Fibroblast of lung (primary cell): ENCODE measurements at regions not wholly inside any gene's neighbourhood (a gene's known extent, or its start where the extent isn't known, plus 50 kb on each side); places are given as distances from the start of the nearest gene placed in this dataset.
A peak's percentile ranks its signal among the peaks of the same experiment; 100 is the strongest.

ENCODE experiments used
- DNase-seq, 2 donors: peaks; one replicate each; pipeline versions ENCODE4 v3.0.0 to v3.0.0-alpha.2; 2010; ENCODE audit warnings: low read depth in 2 of 2
- H2AFZ ChIP-seq: 2 replicates; pipeline ENCODE4 v1.5.1; 2012; ENCODE audit warnings: low read length, control low read depth, inconsistent platforms
- H3K27ac ChIP-seq: 2 replicates; pipeline ENCODE4 v1.5.1; 2011; ENCODE audit warnings: low read length, control low read depth; ENCODE audit not compliant: insufficient read depth
- H3K27me3 ChIP-seq: 2 replicates; pipeline ENCODE4 v1.5.1; 2011; ENCODE audit warnings: mild to moderate bottlenecking, low read length; ENCODE audit not compliant: control insufficient read depth, insufficient read depth
- H3K36me3 ChIP-seq: 2 replicates; pipeline ENCODE4 v1.5.1; 2011; ENCODE audit warnings: low read length; ENCODE audit not compliant: control insufficient read depth, insufficient read depth
- H3K4me1 ChIP-seq: 2 replicates; pipeline ENCODE4 v1.5.1; 2011; ENCODE audit warnings: low read length; ENCODE audit not compliant: control insufficient read depth, insufficient read depth; ENCODE audit errors: extremely low read depth
- H3K4me2 ChIP-seq: 2 replicates; pipeline ENCODE4 v1.5.1; 2011; ENCODE audit warnings: low read length, control low read depth; ENCODE audit not compliant: insufficient read depth; ENCODE audit errors: extremely low read depth
- H3K4me3 ChIP-seq, 4 experiments: fragments of 200-600 bp in 1 of 4; sonication (generic) in 1 of 4; replicated peaks in 1 of 4; 2 replicates each; pipeline ENCODE4 v1.5.1; 2011 to 2016; ENCODE audit warnings: low read length in 4 of 4, low read depth in 3 of 4, mild to moderate bottlenecking in 3 of 4, control low read depth in 2 of 4, inconsistent platforms in 1 of 4, mixed read lengths in 1 of 4; ENCODE audit not compliant: insufficient read depth in 1 of 4; ENCODE audit errors: control extremely low read depth in 1 of 4
- H3K79me2 ChIP-seq: 2 replicates; pipeline ENCODE4 v1.5.1; 2012; ENCODE audit warnings: mild to moderate bottlenecking, low read length, inconsistent platforms; ENCODE audit not compliant: control insufficient read depth, insufficient read depth
- H3K9ac ChIP-seq: 2 replicates; pipeline ENCODE4 v1.5.1; 2011; ENCODE audit warnings: mild to moderate bottlenecking, low read length, control low read depth; ENCODE audit not compliant: insufficient read depth
- H3K9me3 ChIP-seq: 2 replicates; pipeline ENCODE4 v1.5.1; 2012; ENCODE audit warnings: low read depth, low read length; ENCODE audit not compliant: control insufficient read depth, insufficient read depth
- H4K20me1 ChIP-seq: 2 replicates; pipeline ENCODE4 v1.5.1; 2011; ENCODE audit warnings: low read length; ENCODE audit not compliant: control insufficient read depth, insufficient read depth; ENCODE audit errors: extremely low read depth
- CTCF ChIP-seq, 2 donors: IDR thresholded peaks in 1 of 2; conservative IDR thresholded peaks in 1 of 2; 1 replicate in 1 of 2; 2 replicates in 1 of 2; pipeline ENCODE4 v1.5.1; 2011 to 2012; ENCODE audit warnings: low read length in 2 of 2, control low read depth in 1 of 2, inconsistent platforms in 1 of 2, low read depth in 1 of 2, mild to moderate bottlenecking in 1 of 2
- EZH2 ChIP-seq: IDR thresholded peaks from 2 replicates; pipeline ENCODE4 v1.5.1; 2012; ENCODE audit warnings: low read length, control low read depth, mild to moderate bottlenecking; ENCODE audit errors: missing control alignments

GRCh38 chr2:221051162-221051561 lies 520.9 kb downstream of the EPHA4 start:
- no peaks in the 10 kb centered on the region for H3K4me1 ChIP-seq
- no peak overlapping the region for H3K4me2 ChIP-seq
- no peaks in the 10 kb centered on the region for H4K20me1 ChIP-seq
- no peaks in the 10 kb centered on the region for H3K36me3 ChIP-seq
- no peaks in the 10 kb centered on the region for H3K9me3 ChIP-seq
- H2AFZ ChIP-seq: no peak overlapping the region
- no peaks in the 10 kb centered on the region for H3K79me2 ChIP-seq
- H3K4me3 ChIP-seq: no peak overlapping the region
- H3K27ac ChIP-seq: no peak overlapping the region
- TF ChIP-seq EZH2: no peak
- no peak for TF ChIP-seq CTCF (conservative IDR thresholded peaks at IDR 0.05 in 1 of 2, IDR thresholded peaks at IDR 0.05 in 1 of 2; ENCODE audit: low read depth in 1 of 2, low read length in 2 of 2)
- DNase-seq: no peak
- H3K9ac ChIP-seq: no peak overlapping the region
- H3K27me3 ChIP-seq: no peaks in the 10 kb centered on the region

GRCh38 chr2:221060376-221060775 lies 511.7 kb downstream of the EPHA4 start:
- Histone ChIP-seq H4K20me1 (no peaks in the 10 kb centered on the region), H3K4me1 (no peaks in the 10 kb centered on the region), H3K9ac (no peak overlapping the region), H3K36me3 (no peaks in the 10 kb centered on the region), H3K27me3 (no peaks in the 10 kb centered on the region), H3K79me2 (no peaks in the 10 kb centered on the region), H2AFZ (no peak overlapping the region), H3K4me3 (no peak overlapping the region), H3K4me2 (no peak overlapping the region), H3K27ac (no peak overlapping the region), H3K9me3 (no peaks in the 10 kb centered on the region)
- TF ChIP-seq CTCF (conservative IDR thresholded peaks at IDR 0.05 in 1 of 2, IDR thresholded peaks at IDR 0.05 in 1 of 2; ENCODE audit: low read depth in 1 of 2, low read length in 2 of 2): no peak
- TF ChIP-seq EZH2: no peak
- peak; percentile 31 to 87 for DNase-seq

- Histone ChIP-seq H4K20me1 (no peaks in the 10 kb centered on the region), H3K36me3 (no peaks in the 10 kb centered on the region), H3K79me2 (no peaks in the 10 kb centered on the region), H3K4me2 (no peak overlapping the region), H3K4me1 (no peaks in the 10 kb centered on the region), H3K27me3 (no peaks in the 10 kb centered on the region), H3K27ac (no peak overlapping the region), H2AFZ (no peak overlapping the region), H3K9ac (no peak overlapping the region), H3K9me3 (no peaks in the 10 kb centered on the region), H3K4me3 (no peak overlapping the region)
- DNase-seq: no peak
- TF ChIP-seq CTCF (conservative IDR thresholded peaks at IDR 0.05 in 1 of 2, IDR thresholded peaks at IDR 0.05 in 1 of 2; ENCODE audit: low read depth in 1 of 2, low read length in 2 of 2) (no peak), EZH2 (no peak)
These were observed 508.5 kb downstream of the EPHA4 start for GRCh38 chr2:221063568-221063967.
